SW 1271 (cell line): ENCODE measurements at regions not wholly inside any gene's neighbourhood (a gene's known extent, or its start where the extent isn't known, plus 50 kb on each side); places are given as distances from the start of the nearest gene placed in this dataset.
"Not testable (repeated sequence)": the region's sequence is repeated elsewhere in the genome, so short reads cannot be mapped to it uniquely, and the experiment has no call there.

Experiments
- DNase-seq, 2 experiments: peaks; one replicate each; lab custom pipeline; 2025; lab: John Stamatoyannopoulos, UW

DNA sequence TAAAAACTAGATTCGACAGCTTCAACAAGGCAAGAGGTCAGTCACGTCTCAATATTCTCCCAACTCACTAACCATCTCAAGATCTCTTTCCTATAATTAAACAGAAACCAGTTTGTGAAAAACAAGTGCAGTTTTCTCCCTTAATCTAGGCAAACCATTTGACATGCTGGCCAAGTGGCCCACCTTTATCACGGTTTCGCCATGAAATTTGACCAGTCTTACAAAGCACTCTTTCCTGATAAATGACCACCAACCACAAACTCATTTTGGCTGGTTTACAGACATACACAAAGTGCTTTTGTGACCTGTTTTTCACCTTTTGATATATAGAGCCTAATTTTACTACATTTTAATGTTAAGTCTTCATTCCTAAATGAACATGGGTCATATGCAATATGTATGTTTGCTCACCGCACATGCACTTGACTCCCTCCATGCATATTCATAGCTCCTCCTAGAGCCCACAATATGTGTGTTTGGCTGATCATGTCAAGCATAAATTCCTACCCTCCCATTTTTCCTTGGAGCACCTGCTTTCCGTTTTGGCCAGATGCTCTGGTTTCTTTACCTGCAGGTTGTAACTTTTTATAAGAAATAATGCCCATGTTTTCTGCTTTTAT lies 385.1 kb downstream of the RAD51AP2 start:
- no peak for DNase-seq

- DNase-seq: not testable (repeated sequence)
These were observed 387.6 kb downstream of the RAD51AP2 start for GRCh38 chr2:17130627-17131026.

- no peak for DNase-seq
These were observed 392.1 kb downstream of the RAD51AP2 start for GRCh38 chr2:17125989-17126620.

GRCh38 chr2:17124575-17125318 lies 393.5 kb downstream of the RAD51AP2 start:
- DNase-seq: no peak

GRCh38 chr2:17122887-17123501 lies 395.2 kb downstream of the RAD51AP2 start:
- no peak for DNase-seq

- no peak for DNase-seq
These were observed 402.8 kb downstream of the RAD51AP2 start for GRCh38 chr2:17115466-17115865.

DNA sequence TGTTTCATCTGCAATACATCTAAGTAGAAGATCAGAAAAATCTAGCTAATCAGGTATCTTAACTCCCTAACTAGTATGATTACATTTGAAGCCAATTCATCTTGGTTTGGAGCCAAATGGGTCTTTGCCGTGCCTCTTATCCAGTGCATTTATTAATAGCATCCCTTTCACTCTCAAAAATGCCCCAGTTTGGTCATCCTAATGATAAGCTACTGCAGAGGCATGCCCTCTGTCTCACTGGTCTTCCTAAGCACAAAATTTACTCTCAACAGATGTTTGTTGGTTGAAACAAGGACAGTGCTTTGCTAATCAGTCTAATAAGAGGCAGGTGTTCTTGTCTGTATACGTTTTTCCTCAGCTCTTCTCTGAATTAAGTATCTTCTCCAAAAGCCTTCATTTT lies 403.2 kb downstream of the RAD51AP2 start:
- no peak for DNase-seq

GRCh38 chr2:17107871-17108270 lies 410.4 kb downstream of the RAD51AP2 start:
- DNase-seq: no peak

- DNase-seq: no peak
These were observed 411.1 kb downstream of the RAD51AP2 start for GRCh38 chr2:17107151-17107550.

DNA sequence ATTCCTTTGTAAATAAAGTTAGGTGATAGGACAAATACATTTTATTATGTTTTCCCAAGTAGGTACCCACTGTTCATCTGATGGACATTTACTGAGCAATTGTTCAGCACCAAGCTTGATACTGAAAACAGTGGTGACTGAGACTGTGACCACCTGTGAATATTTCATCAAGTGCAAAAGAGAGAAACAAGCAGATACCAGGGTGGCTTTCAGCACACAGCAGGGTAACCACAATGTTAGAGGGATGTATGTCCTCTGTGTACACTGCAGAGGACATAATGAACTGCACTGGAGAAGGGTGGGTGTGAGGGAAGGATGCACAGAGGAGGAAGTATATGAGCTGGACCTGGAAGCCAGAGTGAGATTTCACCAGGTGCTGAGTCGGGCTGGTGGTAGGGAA lies 411.8 kb downstream of the RAD51AP2 start:
- DNase-seq: no peak

- DNase-seq: no peak
These were observed 413.8 kb downstream of the RAD51AP2 start for GRCh38 chr2:17104454-17104853.

DNA sequence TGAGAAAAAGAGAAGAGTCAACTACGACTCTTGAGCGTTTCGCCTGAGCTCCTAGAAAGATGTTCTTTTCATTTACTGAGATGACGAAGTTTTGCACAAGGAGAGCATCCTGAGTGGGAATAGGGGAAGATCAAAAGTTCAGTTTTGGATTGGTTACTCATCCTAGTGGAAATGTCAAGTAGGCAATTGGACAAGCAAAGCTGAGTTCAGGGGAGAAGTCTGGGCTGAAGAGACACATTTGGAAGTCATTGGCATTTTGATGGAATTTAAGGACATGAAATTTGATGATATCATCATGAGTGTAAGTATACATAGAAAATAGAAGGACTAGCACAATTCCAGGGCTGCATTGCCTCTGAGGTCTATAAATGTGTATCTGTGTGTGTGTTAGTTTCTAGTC lies 416.6 kb downstream of the RAD51AP2 start:
- DNase-seq: no peak

DNA sequence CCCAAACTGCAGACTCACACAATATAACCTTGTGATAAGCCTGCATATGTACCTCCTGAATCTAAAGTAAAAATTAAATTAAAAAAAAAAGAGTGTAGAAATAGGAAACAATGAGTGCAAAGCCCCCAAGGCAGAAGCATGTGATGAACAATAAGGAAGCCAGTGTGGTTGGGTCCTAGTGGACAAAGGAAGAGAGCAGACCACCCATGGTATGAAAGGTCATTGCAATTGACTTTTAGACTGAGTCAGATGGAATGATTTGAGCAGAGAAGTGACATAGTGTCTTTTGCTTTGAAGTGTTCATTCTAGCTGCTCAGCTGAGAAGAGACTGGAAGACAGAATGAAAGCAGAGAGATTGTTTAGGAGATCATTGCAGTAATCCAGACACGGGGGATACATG lies 417.1 kb downstream of the RAD51AP2 start:
- no peak for DNase-seq

DNA sequence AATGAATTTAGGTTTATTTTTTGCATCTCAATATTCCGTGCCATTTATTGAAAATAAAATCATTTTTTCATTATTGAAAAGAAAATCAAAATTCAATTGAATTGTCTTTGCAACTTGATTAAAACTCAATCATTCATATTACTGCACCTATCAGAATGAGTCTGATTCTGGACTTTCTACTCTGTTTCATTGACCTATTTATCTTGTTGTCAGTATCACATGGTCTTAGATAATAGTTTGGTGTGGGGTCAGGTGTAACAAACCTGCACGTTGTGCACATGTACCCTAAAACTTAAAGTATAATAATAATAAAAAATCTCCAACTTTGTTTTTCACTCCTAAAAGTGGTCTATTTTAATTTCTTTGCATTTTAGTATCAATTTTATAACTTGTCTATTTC lies 422.9 kb downstream of the RAD51AP2 start:
- DNase-seq: no peak

DNA sequence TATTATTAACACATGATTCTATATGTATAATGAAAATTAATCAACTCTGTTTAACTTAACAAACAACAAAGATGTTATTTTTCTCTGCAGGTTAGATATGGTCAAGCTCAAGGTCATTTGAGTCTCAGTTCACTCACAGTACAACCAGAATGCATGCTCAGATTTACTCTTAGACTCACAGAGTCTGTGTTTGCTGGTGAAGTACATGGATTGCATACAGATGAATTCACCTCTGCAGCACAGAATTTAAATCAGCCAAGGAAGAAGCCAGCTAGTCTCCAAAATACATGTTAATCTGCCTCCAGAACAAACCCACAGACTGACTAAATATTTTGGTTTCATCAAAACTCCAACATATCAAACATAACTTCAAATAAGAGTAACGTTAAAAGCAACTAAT lies 424.5 kb downstream of the RAD51AP2 start:
- DNase-seq: no peak

GRCh38 chr2:17086990-17087389 lies 421.4 kb upstream of the CYRIA start:
- no peak for DNase-seq

DNA sequence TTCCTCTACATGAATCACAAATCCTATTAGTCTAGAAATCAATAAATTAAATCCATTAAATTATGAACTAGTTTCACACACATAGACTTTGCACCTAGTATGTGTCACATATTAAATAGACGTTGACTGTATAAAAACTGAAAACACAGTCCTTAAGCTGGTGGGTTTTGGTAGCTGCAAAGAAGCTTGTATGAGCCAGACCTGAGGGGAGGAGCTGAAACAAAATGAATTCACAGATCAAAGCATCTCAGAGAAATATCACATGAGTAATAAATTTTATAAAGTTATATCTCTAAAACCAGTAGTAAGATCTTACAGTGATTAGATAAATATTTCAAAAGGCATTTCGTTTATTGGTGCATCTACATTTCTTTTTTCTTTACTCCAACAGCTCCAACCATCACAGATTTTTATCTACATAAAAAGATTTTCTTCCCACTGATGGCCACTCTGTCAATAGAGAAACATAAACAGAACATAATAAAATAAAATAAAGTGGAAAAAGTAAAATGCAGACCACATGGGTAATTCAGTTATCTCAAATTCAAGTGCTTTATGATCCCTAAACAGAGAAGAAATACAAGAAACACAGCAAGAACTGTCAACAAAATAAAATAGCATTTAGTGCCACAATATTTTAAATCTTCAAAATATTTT lies 420.0 kb upstream of the CYRIA start:
- DNase-seq: no peak

- DNase-seq: no peak
These were observed 419.2 kb upstream of the CYRIA start for GRCh38 chr2:17084877-17085276.

DNA sequence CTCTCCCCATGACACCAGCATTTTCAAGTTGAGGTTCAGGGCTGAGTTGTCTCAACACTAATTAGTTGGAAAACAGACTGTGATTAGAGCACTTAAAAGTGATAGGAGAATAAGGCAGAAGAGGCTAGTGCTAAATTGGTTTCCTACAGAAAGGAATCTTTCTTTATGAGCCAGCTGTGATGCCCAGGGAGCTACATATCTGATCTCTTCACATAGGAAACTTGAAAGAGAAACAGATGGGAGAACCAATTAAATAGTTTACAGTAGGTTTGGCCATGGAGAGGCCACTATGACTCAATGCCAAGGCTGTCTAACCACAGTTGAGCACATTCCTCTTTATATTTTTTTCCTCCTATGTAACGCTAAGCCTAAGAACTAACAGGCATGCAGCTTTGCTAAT lies 418.3 kb upstream of the CYRIA start:
- DNase-seq: no peak

DNA sequence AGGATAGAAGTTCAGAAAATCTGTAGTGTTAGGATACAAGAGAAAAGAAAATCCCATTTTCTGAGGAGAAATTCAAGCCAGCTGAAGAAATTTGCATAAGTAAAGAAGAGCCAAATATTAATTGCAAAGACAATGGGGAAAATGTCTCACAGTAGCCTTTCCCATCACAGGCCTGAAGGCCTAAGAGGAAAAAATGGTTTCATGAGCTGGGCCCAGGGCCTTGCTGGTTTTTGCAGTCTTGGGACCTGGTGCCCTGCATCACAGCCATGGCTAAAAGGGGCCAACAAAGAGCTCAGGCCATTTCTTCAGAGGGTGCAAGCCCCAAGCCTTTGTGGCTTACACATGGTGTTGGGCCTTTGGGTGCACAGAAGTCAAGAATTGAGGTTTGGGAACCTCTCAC lies 413.6 kb upstream of the CYRIA start:
- no peak for DNase-seq

DNA sequence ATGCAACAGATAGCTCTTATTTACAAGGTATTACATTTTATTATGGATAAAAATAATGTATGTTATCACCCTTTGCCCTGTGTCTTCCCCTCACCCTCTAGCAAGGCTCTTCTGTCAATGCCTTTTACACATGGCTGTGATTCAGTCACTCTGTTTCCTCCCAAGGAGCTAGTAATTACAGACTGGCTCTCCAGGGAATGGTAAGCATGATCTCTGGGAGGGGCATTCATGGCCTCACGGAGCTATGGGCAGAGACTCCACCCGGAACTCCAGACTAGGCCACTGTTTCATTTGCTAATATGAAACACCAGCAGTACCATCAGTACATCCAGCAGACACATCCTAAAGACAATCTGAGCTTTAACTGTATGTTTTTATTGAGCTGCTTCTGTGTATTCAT lies 410.9 kb upstream of the CYRIA start:
- DNase-seq: no peak

- no peak for DNase-seq
These were observed 405.1 kb upstream of the CYRIA start for GRCh38 chr2:17070711-17071110.
